HUES6 (cell line): ENCODE measurements at regions not wholly inside any gene's neighbourhood (a gene's known extent, or its start where the extent isn't known, plus 50 kb on each side); places are given as distances from the start of the nearest gene placed in this dataset.

Experiments
- H3K27ac ChIP-seq: 2 replicates; pipeline ENCODE4 v1.7.0; 2013; ENCODE audit warnings: low read depth, mild to moderate bottlenecking, low read length, inconsistent platforms
- H3K27me3 ChIP-seq: 2 replicates; pipeline ENCODE4 v1.6.1; 2013; ENCODE audit warnings: low read length; ENCODE audit not compliant: control insufficient read depth, insufficient read depth
- H3K36me3 ChIP-seq: 2 replicates; pipeline ENCODE4 v1.6.1; 2013; ENCODE audit warnings: low read length; ENCODE audit not compliant: control insufficient read depth, insufficient read depth
- H3K4me1 ChIP-seq: 2 replicates; pipeline ENCODE4 v1.6.1; 2013; ENCODE audit warnings: low read length; ENCODE audit not compliant: control insufficient read depth, insufficient read depth
- H3K4me3 ChIP-seq: 2 replicates; pipeline ENCODE4 v1.5.1; 2013; ENCODE audit warnings: low read depth, low read length
- H3K9ac ChIP-seq: one replicate; pipeline ENCODE4 v1.6.1; 2013; ENCODE audit warnings: mild to moderate bottlenecking, low read length
- H3K9me3 ChIP-seq: 2 replicates; pipeline ENCODE4 v1.6.1; 2013; ENCODE audit warnings: low read depth, low read length; ENCODE audit not compliant: control insufficient read depth, insufficient read depth

- no peak overlapping the region for H3K4me3 ChIP-seq
- H3K4me1 ChIP-seq: peaks cover 32% of the 10 kb centered on the region
- no peaks in the 10 kb centered on the region for H3K36me3 ChIP-seq
- H3K9me3 ChIP-seq: no peaks in the 10 kb centered on the region
- peaks cover 38% of the 10 kb centered on the region for H3K27me3 ChIP-seq
- H3K9ac ChIP-seq: no peak overlapping the region
- no peak overlapping the region for H3K27ac ChIP-seq
Observed at GRCh38 chr6:95804847-95805541, 210.8 kb upstream of the FUT9 start.

DNA sequence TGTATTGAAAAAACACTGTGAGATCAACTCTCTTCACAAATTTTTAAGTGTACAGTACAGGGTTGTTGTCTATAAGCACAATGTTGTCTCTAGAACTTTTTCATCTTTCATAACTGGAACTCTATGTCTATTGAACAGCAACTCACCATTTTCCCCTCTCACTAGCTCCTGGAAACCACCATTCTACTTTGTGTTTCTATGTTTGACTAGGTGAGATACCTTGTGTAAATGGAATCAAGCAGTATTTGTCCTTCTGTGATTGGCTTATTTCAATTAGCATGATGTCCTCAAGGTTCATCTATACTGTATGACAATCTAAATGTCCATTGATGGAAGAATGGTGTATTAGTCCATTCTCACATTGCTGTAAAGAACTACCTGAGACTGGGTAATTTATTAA, 210.1 kb upstream of the FUT9 start:
- peaks cover 32% of the 10 kb centered on the region for H3K4me1 ChIP-seq
- no peaks in the 10 kb centered on the region for H3K36me3 ChIP-seq
- H3K4me3 ChIP-seq: no peak overlapping the region
- no peak overlapping the region for H3K9ac ChIP-seq
- H3K9me3 ChIP-seq: no peaks in the 10 kb centered on the region
- peaks cover 38% of the 10 kb centered on the region for H3K27me3 ChIP-seq
- H3K27ac ChIP-seq: no peak overlapping the region

- H3K4me1 ChIP-seq: 0 out of 2 replicates have a peak, but pooled peaks cover 3% of the 10 kb centered on the region
- no peaks in the 10 kb centered on the region for H3K27me3 ChIP-seq
- H3K36me3 ChIP-seq: no peaks in the 10 kb centered on the region
- H3K27ac ChIP-seq: no peak overlapping the region
- no peak overlapping the region for H3K9ac ChIP-seq
- 0 out of 2 replicates have a peak, but pooled peaks cover 2% of the 10 kb centered on the region for H3K9me3 ChIP-seq
- H3K4me3 ChIP-seq: no peak overlapping the region
Observed at GRCh38 chr6:95815389-95816056, 200.3 kb upstream of the FUT9 start.

- Histone ChIP-seq H3K27me3 (no peaks in the 10 kb centered on the region), H3K9ac (no peak overlapping the region)
Observed at GRCh38 chr6:95819461-95819860, 196.3 kb upstream of the FUT9 start.

GRCh38 chr6:95819939-95820338, 195.8 kb upstream of the FUT9 start:
- Histone ChIP-seq H3K4me1 (0 out of 2 replicates have a peak, but pooled peaks cover 3% of the 10 kb centered on the region), H3K9ac (no peak overlapping the region), H3K27me3 (no peaks in the 10 kb centered on the region), H3K36me3 (no peaks in the 10 kb centered on the region), H3K4me3 (no peak overlapping the region), H3K27ac (no peak overlapping the region), H3K9me3 (0 out of 2 replicates have a peak, but pooled peaks cover 2% of the 10 kb centered on the region)

More at GRCh38 chr6:95819461-95819860, 196.3 kb upstream of the FUT9 start:
- H3K4me3 ChIP-seq: no peak overlapping the region
- H3K4me1 ChIP-seq: 0 out of 2 replicates have a peak, but pooled peaks cover 3% of the 10 kb centered on the region
- 0 out of 2 replicates have a peak, but pooled peaks cover 2% of the 10 kb centered on the region for H3K9me3 ChIP-seq
- no peak overlapping the region for H3K27ac ChIP-seq
- no peaks in the 10 kb centered on the region for H3K36me3 ChIP-seq

- Histone ChIP-seq H3K27me3 (no peaks in the 10 kb centered on the region), H3K4me3 (no peak overlapping the region), H3K27ac (no peak overlapping the region), H3K4me1 (no peaks in the 10 kb centered on the region), H3K9me3 (0 out of 2 replicates have a peak, but pooled peaks cover 3% of the 10 kb centered on the region), H3K36me3 (no peaks in the 10 kb centered on the region), H3K9ac (no peak overlapping the region)
Observed at GRCh38 chr6:95830859-95831557, 184.8 kb upstream of the FUT9 start.

DNA sequence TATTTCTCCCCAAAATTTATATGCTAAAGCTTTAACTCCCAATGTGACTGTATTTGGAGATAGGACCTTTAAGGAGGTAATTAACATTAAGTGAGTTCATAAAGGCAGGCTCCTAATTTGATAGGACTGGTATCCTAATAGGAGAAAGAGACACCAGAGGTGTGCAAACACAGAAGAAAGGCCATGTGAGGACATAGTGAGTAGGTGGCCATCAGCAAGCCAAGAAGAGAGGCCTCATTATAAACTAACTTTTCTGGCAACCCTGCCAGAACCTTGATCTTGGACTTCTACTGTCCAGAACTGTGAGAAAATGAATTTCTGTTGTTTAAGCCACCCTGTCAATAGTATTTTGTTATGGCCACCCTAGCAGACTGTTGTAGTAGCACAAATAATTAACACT, 177.9 kb upstream of the FUT9 start:
- Histone ChIP-seq H3K9ac (no peak overlapping the region), H3K4me1 (no peaks in the 10 kb centered on the region; the same call in 1 of the 2 replicates), H3K27ac (no peak overlapping the region), H3K4me3 (no peak overlapping the region), H3K27me3 (no peaks in the 10 kb centered on the region), H3K36me3 (no peaks in the 10 kb centered on the region), H3K9me3 (0 out of 2 replicates have a peak, but pooled peaks cover 3% of the 10 kb centered on the region)

GRCh38 chr6:95841560-95841959, 174.2 kb upstream of the FUT9 start:
- Histone ChIP-seq H3K36me3 (no peaks in the 10 kb centered on the region), H3K27ac (no peak overlapping the region)

GRCh38 chr6:95846652-95847051, 169.1 kb upstream of the FUT9 start:
- Histone ChIP-seq H3K4me1 (no peaks in the 10 kb centered on the region; the same call in 1 of the 2 replicates), H3K36me3 (no peaks in the 10 kb centered on the region), H3K27me3 (no peaks in the 10 kb centered on the region), H3K9me3 (0 out of 2 replicates have a peak, but pooled peaks cover under 1% of the 10 kb centered on the region), H3K27ac (no peak overlapping the region), H3K9ac (no peak overlapping the region), H3K4me3 (no peak overlapping the region)

More at GRCh38 chr6:95841560-95841959, 174.2 kb upstream of the FUT9 start:
- 0 out of 2 replicates have a peak, but pooled peaks cover 3% of the 10 kb centered on the region for H3K9me3 ChIP-seq
- no peak overlapping the region for H3K4me3 ChIP-seq
- H3K9ac ChIP-seq: no peak overlapping the region
- no peaks in the 10 kb centered on the region; the same call in 1 of the 2 replicates for H3K4me1 ChIP-seq
- no peaks in the 10 kb centered on the region for H3K27me3 ChIP-seq

- H3K9ac ChIP-seq: no peak overlapping the region
Observed at GRCh38 chr6:95847061-95847460, 168.7 kb upstream of the FUT9 start.

More at GRCh38 chr6:95847061-95847460, 168.7 kb upstream of the FUT9 start:
- H3K36me3 ChIP-seq: no peaks in the 10 kb centered on the region
- no peaks in the 10 kb centered on the region for H3K9me3 ChIP-seq
- no peaks in the 10 kb centered on the region for H3K4me1 ChIP-seq
- H3K27ac ChIP-seq: no peak overlapping the region
- no peaks in the 10 kb centered on the region for H3K27me3 ChIP-seq
- no peak overlapping the region for H3K4me3 ChIP-seq
